D721Med (cell line): ENCODE measurements at regions not wholly inside any gene's neighbourhood (a gene's known extent, or its start where the extent isn't known, plus 50 kb on each side); places are given as distances from the start of the nearest gene placed in this dataset.

Source experiments
- DNase-seq: peaks from one replicate; pipeline ENCODE4 v3.0.0; 2011; ENCODE audit warnings: low spot score; ENCODE audit not compliant: insufficient read length
- FAIRE-seq: peaks from 2 replicates; lab custom pipeline; 2011; peaks lifted over from hg19 to GRCh38; lab: Jason Lieb, UNC
- TF ChIP-seq, protein P1 (sequence below): IDR thresholded peaks from 2 replicates; pipeline ENCODE4 v1.5.1; 2012; ENCODE audit warnings: mild to moderate bottlenecking, control low read depth; ENCODE audit not compliant: insufficient read depth; ENCODE audit errors: missing control alignments

DNA sequence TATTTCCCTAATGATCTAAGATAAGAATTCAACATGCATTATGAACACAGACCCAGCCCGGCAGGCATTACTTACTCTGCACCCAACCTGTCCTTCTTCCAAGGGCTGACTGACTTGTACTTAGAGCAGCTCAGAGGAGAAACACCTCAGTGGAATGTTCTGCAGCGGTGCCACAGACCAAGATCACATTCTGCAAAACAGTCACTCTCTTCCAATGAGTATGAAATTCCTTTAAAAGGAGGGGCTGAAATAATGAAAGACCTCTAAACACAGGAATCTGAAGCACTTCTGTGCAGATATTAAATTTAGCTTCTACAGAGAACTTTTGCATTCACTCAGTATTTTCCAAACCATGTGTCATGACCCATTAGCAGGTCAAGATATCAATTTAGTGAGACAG, 172.9 kb downstream of the ZDHHC21 start:
- no peak for DNase-seq
- TF ChIP-seq, protein P1, sequence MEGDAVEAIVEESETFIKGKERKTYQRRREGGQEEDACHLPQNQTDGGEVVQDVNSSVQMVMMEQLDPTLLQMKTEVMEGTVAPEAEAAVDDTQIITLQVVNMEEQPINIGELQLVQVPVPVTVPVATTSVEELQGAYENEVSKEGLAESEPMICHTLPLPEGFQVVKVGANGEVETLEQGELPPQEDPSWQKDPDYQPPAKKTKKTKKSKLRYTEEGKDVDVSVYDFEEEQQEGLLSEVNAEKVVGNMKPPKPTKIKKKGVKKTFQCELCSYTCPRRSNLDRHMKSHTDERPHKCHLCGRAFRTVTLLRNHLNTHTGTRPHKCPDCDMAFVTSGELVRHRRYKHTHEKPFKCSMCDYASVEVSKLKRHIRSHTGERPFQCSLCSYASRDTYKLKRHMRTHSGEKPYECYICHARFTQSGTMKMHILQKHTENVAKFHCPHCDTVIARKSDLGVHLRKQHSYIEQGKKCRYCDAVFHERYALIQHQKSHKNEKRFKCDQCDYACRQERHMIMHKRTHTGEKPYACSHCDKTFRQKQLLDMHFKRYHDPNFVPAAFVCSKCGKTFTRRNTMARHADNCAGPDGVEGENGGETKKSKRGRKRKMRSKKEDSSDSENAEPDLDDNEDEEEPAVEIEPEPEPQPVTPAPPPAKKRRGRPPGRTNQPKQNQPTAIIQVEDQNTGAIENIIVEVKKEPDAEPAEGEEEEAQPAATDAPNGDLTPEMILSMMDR: no peak
- no peak for FAIRE-seq

DNA sequence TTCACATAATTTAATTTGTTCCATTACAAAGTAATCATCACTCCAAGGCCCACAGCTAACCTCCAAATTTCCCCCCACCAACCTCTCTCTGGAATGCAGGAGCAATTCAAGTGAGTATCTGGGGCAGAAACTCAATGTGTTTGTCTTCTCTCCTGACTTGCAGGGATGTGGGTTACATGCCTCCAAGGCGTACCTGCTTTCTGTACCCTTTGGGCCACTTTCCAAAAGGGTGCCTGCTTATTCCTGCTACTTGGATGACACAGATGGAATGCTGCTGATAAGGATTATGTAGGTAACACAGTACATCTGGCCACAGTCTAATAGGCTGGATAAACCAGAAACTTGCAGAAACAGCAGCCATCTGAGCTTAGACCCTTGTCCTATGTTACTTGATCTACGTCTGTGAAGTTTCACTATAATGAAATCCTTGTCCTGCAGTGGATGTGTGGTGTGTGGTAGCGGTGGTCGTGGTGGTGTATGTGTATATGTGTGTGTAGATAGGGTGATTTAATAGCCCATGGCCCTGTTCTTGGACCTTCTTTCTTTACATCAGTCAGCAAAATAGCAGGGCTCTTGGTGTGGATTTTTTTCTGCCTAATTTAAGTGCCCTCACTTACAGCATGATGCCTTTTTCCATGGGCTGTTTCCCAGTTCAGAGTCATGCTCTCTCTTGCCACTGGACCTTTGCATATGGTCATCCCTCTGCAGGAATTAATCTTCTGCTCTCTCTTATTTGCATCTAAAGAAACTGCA, 175.9 kb downstream of the ZDHHC21 start:
- no peak for DNase-seq
- peak; percentile 51 for FAIRE-seq
- TF ChIP-seq, protein P1: no peak

DNA sequence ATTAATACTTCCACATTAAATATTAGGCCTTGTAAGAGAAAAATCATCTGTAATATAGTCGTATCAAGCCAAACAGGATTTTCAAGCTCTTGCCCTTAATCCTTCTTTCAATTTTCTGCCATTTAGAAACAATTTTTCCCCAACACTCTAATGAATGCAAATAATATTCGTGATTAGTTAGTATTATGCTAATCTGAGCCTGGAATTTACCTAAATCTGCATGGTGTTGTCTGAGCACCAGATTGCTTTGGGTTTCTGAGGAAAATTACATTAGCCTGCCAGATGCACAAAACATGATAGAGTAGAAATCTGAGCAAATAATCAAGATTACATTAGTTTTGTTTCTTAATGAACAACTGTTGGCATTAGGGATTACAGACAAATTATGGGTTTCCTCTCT, 176.6 kb downstream of the ZDHHC21 start:
- FAIRE-seq: peak; percentile 46
- TF ChIP-seq, protein P1: no peak

DNA sequence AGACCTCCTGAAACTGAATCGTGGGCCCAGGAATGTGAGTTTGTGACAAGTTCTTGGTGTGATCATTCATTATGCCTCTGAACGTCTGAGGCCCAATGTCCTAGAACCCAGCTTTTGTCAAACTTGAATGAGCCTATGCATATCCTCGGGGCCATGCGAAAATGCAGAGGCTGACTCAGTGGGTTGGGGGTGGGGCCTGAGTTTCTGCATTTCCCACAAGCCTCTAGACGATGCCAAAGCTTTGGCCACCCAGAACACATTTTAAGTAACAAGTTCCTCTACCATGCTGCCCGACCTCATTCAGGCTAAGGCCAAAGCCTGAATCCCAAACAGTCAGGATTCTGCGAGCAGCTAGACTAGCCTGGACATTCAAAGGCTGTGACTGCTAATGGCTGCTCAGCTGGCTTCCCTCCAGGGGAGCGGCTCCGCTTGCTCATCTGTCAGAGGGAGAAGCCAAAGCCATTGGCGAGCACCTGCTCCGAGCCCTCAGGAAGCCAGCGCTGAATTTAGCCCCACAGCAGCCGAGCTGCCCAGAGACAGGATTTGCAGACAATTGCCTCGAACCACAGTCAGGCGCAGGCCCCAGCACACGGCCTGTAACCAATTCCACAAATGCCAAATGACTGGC, 177.5 kb downstream of the ZDHHC21 start:
- DNase-seq (no peak), FAIRE-seq (no peak)
- TF ChIP-seq, protein P1: no peak

More for the DNA sequence above, 176.6 kb downstream of the ZDHHC21 start:
- no peak for DNase-seq

DNA sequence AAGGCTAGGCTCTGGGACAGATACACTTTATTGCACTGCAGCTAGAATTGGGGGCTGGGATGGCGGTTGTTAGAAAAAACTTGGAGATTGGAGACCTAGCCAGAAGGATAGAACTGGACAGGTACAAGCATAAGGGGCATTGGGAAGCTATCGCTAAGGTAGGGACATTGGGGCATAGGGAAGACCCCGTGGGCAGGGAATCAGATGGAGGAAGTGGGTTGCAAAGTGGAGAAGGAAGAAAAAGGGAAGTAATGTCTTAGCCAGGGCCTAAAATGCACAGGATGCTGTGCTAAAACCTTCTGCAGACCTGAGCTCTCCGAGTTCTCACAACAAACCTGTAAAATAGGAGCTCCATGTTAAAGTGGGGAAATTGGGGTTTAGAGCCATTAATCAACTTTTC, 178.2 kb downstream of the ZDHHC21 start:
- TF ChIP-seq, protein P1: no peak
- peak; percentile 72 for FAIRE-seq
- DNase-seq: no peak

DNA sequence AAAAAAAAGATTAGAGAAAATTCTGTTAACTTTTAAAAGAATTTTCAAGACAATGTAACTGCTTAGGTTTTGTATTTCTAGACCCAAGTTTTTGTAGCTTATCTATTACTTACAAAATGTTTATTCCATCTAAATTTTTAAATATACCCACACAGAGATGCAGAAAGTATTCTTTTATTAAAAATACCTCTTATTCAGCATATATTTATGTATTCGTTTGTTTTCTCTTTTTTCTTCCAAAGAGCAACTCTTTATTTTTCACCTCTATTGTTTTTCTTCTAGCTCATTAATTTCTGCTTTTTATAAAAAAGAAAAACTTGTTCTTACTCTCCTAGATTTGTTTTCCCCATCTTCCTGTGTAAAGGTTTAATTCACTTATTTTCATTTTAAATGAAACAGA, 180.3 kb downstream of the ZDHHC21 start:
- FAIRE-seq: no peak
- no peak for DNase-seq
- TF ChIP-seq, protein P1: no peak

DNA sequence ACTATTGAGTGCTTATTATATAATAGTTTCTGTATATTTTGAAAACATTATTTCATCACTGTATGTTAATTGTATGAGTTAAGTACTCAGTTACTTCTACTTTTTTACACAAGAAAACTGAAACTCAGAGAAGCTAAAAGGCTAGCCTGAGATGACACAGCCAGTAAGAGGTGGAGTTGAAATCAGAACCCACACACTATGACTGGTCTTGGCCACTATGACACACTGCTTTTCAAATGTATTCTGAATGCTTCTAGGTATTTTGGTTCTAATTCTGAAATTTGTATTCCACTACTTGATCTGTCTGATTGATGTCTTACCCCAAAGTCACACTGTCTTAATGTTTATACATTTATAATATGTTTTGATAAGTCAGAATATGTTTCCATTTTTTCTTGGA, 181.8 kb downstream of the ZDHHC21 start:
- DNase-seq (no peak), FAIRE-seq (no peak)
- TF ChIP-seq, protein P1: no peak
